COLO668 (cell line): ENCODE measurements at regions not wholly inside any gene's neighbourhood (a gene's known extent, or its start where the extent isn't known, plus 50 kb on each side); places are given as distances from the start of the nearest gene placed in this dataset.
A peak's percentile ranks its signal among the peaks of the same experiment; 100 is the strongest.
"Not testable (repeated sequence)": the region's sequence is repeated elsewhere in the genome, so short reads cannot be mapped to it uniquely, and the experiment has no call there.

Source experiments
- DNase-seq: peaks from one replicate; lab custom pipeline; 2025; ENCODE audit not compliant: unreplicated experiment; lab: John Stamatoyannopoulos, UW

GRCh38 chr7:69225259-69225943, 372.9 kb upstream of the AUTS2 start:
- no peak for DNase-seq

GRCh38 chr7:69228212-69228811, 370.0 kb upstream of the AUTS2 start:
- DNase-seq: no peak

- peak; percentile 7 for DNase-seq
Observed at GRCh38 chr7:69232445-69233376, 365.6 kb upstream of the AUTS2 start.

- DNase-seq: no peak
Observed at GRCh38 chr7:69237541-69237940, 360.7 kb upstream of the AUTS2 start.

GRCh38 chr7:69243016-69243415, 355.3 kb upstream of the AUTS2 start:
- DNase-seq: no peak

GRCh38 chr7:69244701-69245100, 353.6 kb upstream of the AUTS2 start:
- no peak for DNase-seq

GRCh38 chr7:69245646-69246045, 352.6 kb upstream of the AUTS2 start:
- DNase-seq: no peak

GRCh38 chr7:69246758-69247157, 351.5 kb upstream of the AUTS2 start:
- no peak for DNase-seq

GRCh38 chr7:69248382-69248828, 349.9 kb upstream of the AUTS2 start:
- DNase-seq: not testable (repeated sequence)

- DNase-seq: no peak
Observed at GRCh38 chr7:69250958-69251357, 347.3 kb upstream of the AUTS2 start.

- no peak for DNase-seq
Observed at GRCh38 chr7:69254643-69255042, 343.6 kb upstream of the AUTS2 start.

GRCh38 chr7:69256634-69257081, 341.6 kb upstream of the AUTS2 start:
- no peak for DNase-seq

GRCh38 chr7:69257592-69257991, 340.7 kb upstream of the AUTS2 start:
- DNase-seq: no peak

GRCh38 chr7:69259445-69259844, 338.8 kb upstream of the AUTS2 start:
- no peak for DNase-seq

- DNase-seq: no peak
Observed at GRCh38 chr7:69260023-69260422, 338.3 kb upstream of the AUTS2 start.

GRCh38 chr7:69263550-69263949, 334.7 kb upstream of the AUTS2 start:
- no peak for DNase-seq

GRCh38 chr7:69269806-69270205, 328.5 kb upstream of the AUTS2 start:
- no peak for DNase-seq

- DNase-seq: no peak
Observed at GRCh38 chr7:69272101-69272500, 326.2 kb upstream of the AUTS2 start.

GRCh38 chr7:69276011-69276729, 322.1 kb upstream of the AUTS2 start:
- no peak for DNase-seq

- DNase-seq: no peak
Observed at GRCh38 chr7:69277366-69277765, 320.9 kb upstream of the AUTS2 start.

- DNase-seq: no peak
Observed at GRCh38 chr7:69282946-69283345, 315.3 kb upstream of the AUTS2 start.
